HepG2 (cell line): ENCODE measurements at regions not wholly inside any gene's neighbourhood (a gene's known extent, or its start where the extent isn't known, plus 50 kb on each side); places are given as distances from the start of the nearest gene placed in this dataset.

Experiments
- ATAC-seq: fragments of 200-7000 bp; cut with Tn5 transposase; 3 replicates; pipeline ENCODE4 v1.9.1; 2020; ENCODE audit warnings: mild to moderate bottlenecking, moderate library complexity
- BruUV-seq: library from RNA; stranded (reverse); fragments of 400-500 nt; replicated peaks from 2 replicates; lab custom pipeline; 2021; lab: Mats Ljungman, UMichigan
- CTCF ChIA-PET: fragments of 300-600 bp; formaldehyde crosslinking; extraction: SDS; loops from one replicate; lab custom pipeline; 2021; ENCODE audit warnings: low total read pairs, inconsistent platforms, low intra/inter-chr PET ratio; lab: Yijun Ruan, JAX
- POLR2A ChIA-PET: fragments of 350-600 bp; sonication (Branson Sonifier 250); formaldehyde crosslinking; loops from one replicate; lab custom pipeline; 2020; ENCODE audit warnings: antibody characterized with exemption, inconsistent platforms; lab: Yijun Ruan, JAX
- DNase-seq: peaks from one replicate; pipeline ENCODE4 v3.0.0-alpha.2; 2015; ENCODE audit warnings: low spot score
- FAIRE-seq: peaks from 3 replicates; lab custom pipeline; 2011; peaks lifted over from hg19 to GRCh38; lab: Jason Lieb, UNC
- H2AFZ ChIP-seq: one replicate; pipeline ENCODE4 v1.6.1; 2011; ENCODE audit warnings: low read length, inconsistent platforms
- H3K27ac ChIP-seq: fragments of 300-600 bp; 3 replicates; pipeline ENCODE4 v1.8.0; 2011; ENCODE audit warnings: mixed run types, mild to moderate bottlenecking, mixed read lengths, low read length, inconsistent platforms; ENCODE audit not compliant: insufficient read depth; ENCODE audit errors: extremely low read length
- H3K27me3 ChIP-seq, 2 experiments: fragments of 200-600 bp in 1 of 2; 2 replicates in 1 of 2; 3 replicates in 1 of 2; pipeline versions ENCODE4 v1.6.0 to v1.8.0; 2011; ENCODE audit warnings: low read length in 2 of 2, mild to moderate bottlenecking in 2 of 2, moderate library complexity in 2 of 2, inconsistent platforms in 1 of 2; ENCODE audit not compliant: insufficient read depth in 2 of 2, control insufficient read depth in 1 of 2
- H3K36me3 ChIP-seq, 2 experiments: fragments of 200-600 bp in 1 of 2; replicated peaks in 1 of 2; 2 replicates in 1 of 2; 3 replicates in 1 of 2; pipeline versions ENCODE4 v1.5.1 to v1.8.0; 2011; ENCODE audit warnings: low read length in 2 of 2, inconsistent platforms in 1 of 2; ENCODE audit not compliant: insufficient read depth in 2 of 2, control insufficient read depth in 1 of 2
- H3K4me1 ChIP-seq: 2 replicates; pipeline ENCODE4 v1.5.1; 2012; ENCODE audit warnings: low read length, inconsistent platforms; ENCODE audit not compliant: insufficient read depth
- H3K4me2 ChIP-seq: 2 replicates; pipeline ENCODE4 v1.6.0; 2011; ENCODE audit warnings: low read depth, low read length, inconsistent platforms
- H3K4me3 ChIP-seq, 3 experiments: fragments of 200-600 bp in 1 of 3; sonication (generic), shearing (Covaris generic) in 1 of 3; replicated peaks in 1 of 3; 2 replicates each; pipeline ENCODE4 v1.5.1; 2011 to 2016; ENCODE audit warnings: low read length in 3 of 3, inconsistent platforms in 2 of 3, low read depth in 2 of 3, mild to moderate bottlenecking in 2 of 3, control low read depth in 1 of 3, mixed read lengths in 1 of 3; ENCODE audit not compliant: insufficient read depth in 1 of 3
- H3K79me2 ChIP-seq: one replicate; pipeline ENCODE4 v1.6.1; 2011; ENCODE audit warnings: low read length, inconsistent platforms; ENCODE audit not compliant: insufficient read depth
- H3K9ac ChIP-seq: 2 replicates; pipeline ENCODE4 v1.6.0; 2011; ENCODE audit warnings: mild to moderate bottlenecking, low read depth, low read length, inconsistent platforms; ENCODE audit not compliant: insufficient read depth
- H3K9me3 ChIP-seq: 2 replicates; pipeline ENCODE4 v1.5.1; 2012; ENCODE audit warnings: mild to moderate bottlenecking, low read length
- H4K20me1 ChIP-seq: 2 replicates; pipeline ENCODE4 v1.6.0; 2011; ENCODE audit warnings: inconsistent platforms, mild to moderate bottlenecking, low read length, moderate library complexity; ENCODE audit not compliant: insufficient read depth
- CHD2 ChIP-seq: IDR thresholded peaks from 2 replicates; pipeline ENCODE4 v1.6.1; 2011; ENCODE audit warnings: low read depth, low read length, improper control_type of control experiment
- GFI1 ChIP-seq: sonication (generic); formaldehyde crosslinking; IDR thresholded peaks from 2 replicates; pipeline ENCODE4 v1.5.0; 2020; ENCODE audit warnings: missing genetic modification reagents, mild to moderate bottlenecking, borderline replicate concordance
- HMGA1 ChIP-seq: sonication (generic); formaldehyde crosslinking; conservative IDR thresholded peaks from 2 replicates; pipeline ENCODE4 v1.4.0; 2020; ENCODE audit warnings: missing genetic modification reagents
- HNF4A ChIP-seq: sonication (generic); formaldehyde crosslinking; IDR thresholded peaks from 2 replicates; pipeline ENCODE4 v1.4.0; 2020; ENCODE audit warnings: missing genetic modification reagents
- PRMT3 ChIP-seq: sonication (generic); formaldehyde crosslinking; IDR thresholded peaks from 2 replicates; pipeline ENCODE4 v1.8.1; 2022; ENCODE audit warnings: low read depth, mild to moderate bottlenecking, moderate library complexity, missing genetic modification reagents, borderline replicate concordance
- SKI ChIP-seq: fragments of 450-650 bp; IDR thresholded peaks from one replicate; pipeline ENCODE4 v1.6.1; 2018; ENCODE audit warnings: mild to moderate bottlenecking; ENCODE audit not compliant: partially characterized antibody
- SMARCE1 ChIP-seq: fragments of 450-650 bp; IDR thresholded peaks from 2 replicates; pipeline ENCODE4 v1.6.1; 2017; ENCODE audit warnings: borderline replicate concordance
- ZNF629 ChIP-seq: sonication (generic); formaldehyde crosslinking; conservative IDR thresholded peaks from 2 replicates; pipeline ENCODE4 v1.5.0; 2020; ENCODE audit warnings: missing genetic modification reagents
- ZNF775 ChIP-seq: sonication (generic); formaldehyde crosslinking; IDR thresholded peaks from 2 replicates; pipeline ENCODE4 v1.4.0; 2020; ENCODE audit warnings: missing genetic modification reagents, mild to moderate bottlenecking, moderate library complexity, borderline replicate concordance
- WGBS: methylation state at CpG from one replicate; pipeline ENCODE4 v1.1.6; 2017; ENCODE audit warnings: low lambda C conversion rate; 5-methylcytosine and 5-hydroxymethylcytosine counted together
- in situ Hi-C: cut with HindIII; loops from 2 replicates; pipeline ENCODE4 v1.10.0; 2017; ENCODE audit warnings: low pct_unique_long_range_greater_than_20kb; ENCODE audit not compliant: extremely low pct_ligation_motif_present
- intact Hi-C: fragments of 100-400 bp; cut with micrococcal nuclease; formaldehyde crosslinking; loops from one replicate; pipeline ENCODE4 v1.10.0; 2022; ENCODE audit not compliant: unreplicated experiment
- TF ChIP-seq, protein P1 (sequence below): sonication (generic); formaldehyde crosslinking; IDR thresholded peaks from 2 replicates; pipeline ENCODE4 v1.5.0; 2020; ENCODE audit warnings: missing genetic modification reagents

- Histone ChIP-seq H3K4me3 (no peak overlapping the region), H3K27me3 (no peaks in the 10 kb centered on the region), H2AFZ (no peak overlapping the region), H3K4me2 (no peak overlapping the region), H3K9me3 (no peaks in the 10 kb centered on the region), H3K9ac (no peak overlapping the region), H3K36me3 (no peaks in the 10 kb centered on the region), H3K27ac (no peak overlapping the region), H3K4me1 (peaks cover 10% of the 10 kb centered on the region; the same call in 1 of the 2 replicates), H3K79me2 (no peaks in the 10 kb centered on the region), H4K20me1 (no peaks in the 10 kb centered on the region)
- TF ChIP-seq PRMT3 (CRISPR knock-in tag) (no peak), CHD2 (no peak), GFI1 (CRISPR knock-in tag) (no peak), HMGA1 (CRISPR knock-in tag) (no peak), ZNF775 (CRISPR knock-in tag) (no peak), SKI (no peak), HNF4A (CRISPR knock-in tag) (no peak), SMARCE1 (no peak), ZNF629 (CRISPR knock-in tag) (no peak)
- TF ChIP-seq, protein P1, sequence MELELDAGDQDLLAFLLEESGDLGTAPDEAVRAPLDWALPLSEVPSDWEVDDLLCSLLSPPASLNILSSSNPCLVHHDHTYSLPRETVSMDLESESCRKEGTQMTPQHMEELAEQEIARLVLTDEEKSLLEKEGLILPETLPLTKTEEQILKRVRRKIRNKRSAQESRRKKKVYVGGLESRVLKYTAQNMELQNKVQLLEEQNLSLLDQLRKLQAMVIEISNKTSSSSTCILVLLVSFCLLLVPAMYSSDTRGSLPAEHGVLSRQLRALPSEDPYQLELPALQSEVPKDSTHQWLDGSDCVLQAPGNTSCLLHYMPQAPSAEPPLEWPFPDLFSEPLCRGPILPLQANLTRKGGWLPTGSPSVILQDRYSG (CRISPR knock-in tag): no peak
- no TSS peak for BruUV-seq
- CTCF ChIA-PET: no interaction called here
- FAIRE-seq (no peak), ATAC-seq (no peak), DNase-seq (no peak)
- POLR2A ChIA-PET: no interaction called here
- in situ Hi-C loops (no loop called here), intact Hi-C loops (no loop called here)
- 0% methylated on average over 4 of the region's 4 CpGs for WGBS
Observed at GRCh38 chr3:117282566-117282965, 573.0 kb downstream of the TUSC7 start.
